OCI-LY3 (cell line): ENCODE measurements at regions not wholly inside any gene's neighbourhood (a gene's known extent, or its start where the extent isn't known, plus 50 kb on each side); places are given as distances from the start of the nearest gene placed in this dataset.

ENCODE experiments used
- EZH2phosphoT487 ChIP-seq: fragments of 200-600 bp; shearing (Covaris generic); IDR thresholded peaks from 2 replicates; pipeline ENCODE4 v1.6.1; 2018; ENCODE audit warnings: antibody characterized with exemption, mixed run types, low read depth
- TF ChIP-seq, protein P1 (sequence below): fragments of 200-600, 300-600 bp; sonication (generic); IDR thresholded peaks from 2 replicates; pipeline ENCODE4 v1.5.1; 2014; ENCODE audit warnings: antibody characterized with exemption, low read length, low read depth

DNA sequence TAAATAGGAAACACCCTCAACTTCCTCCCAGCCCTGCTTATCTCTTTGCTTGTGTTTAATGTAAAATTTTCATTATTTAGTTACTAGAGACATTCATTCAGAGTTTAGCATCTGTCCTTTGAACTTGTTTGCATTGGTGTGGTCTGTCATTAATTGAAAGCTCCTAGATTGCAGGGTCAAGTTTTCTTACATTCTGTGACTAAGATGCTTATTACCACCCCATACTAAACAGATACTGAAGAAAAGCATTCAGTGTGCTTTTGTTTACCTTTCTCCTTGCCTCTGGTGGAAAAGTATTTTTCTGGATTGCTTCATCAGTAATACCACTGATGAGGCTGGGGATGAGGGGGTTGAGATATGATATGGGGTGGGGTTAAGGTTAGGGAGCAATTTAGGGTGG is 199.0 kb downstream of the SAMD5 start:
- TF ChIP-seq, protein P1, sequence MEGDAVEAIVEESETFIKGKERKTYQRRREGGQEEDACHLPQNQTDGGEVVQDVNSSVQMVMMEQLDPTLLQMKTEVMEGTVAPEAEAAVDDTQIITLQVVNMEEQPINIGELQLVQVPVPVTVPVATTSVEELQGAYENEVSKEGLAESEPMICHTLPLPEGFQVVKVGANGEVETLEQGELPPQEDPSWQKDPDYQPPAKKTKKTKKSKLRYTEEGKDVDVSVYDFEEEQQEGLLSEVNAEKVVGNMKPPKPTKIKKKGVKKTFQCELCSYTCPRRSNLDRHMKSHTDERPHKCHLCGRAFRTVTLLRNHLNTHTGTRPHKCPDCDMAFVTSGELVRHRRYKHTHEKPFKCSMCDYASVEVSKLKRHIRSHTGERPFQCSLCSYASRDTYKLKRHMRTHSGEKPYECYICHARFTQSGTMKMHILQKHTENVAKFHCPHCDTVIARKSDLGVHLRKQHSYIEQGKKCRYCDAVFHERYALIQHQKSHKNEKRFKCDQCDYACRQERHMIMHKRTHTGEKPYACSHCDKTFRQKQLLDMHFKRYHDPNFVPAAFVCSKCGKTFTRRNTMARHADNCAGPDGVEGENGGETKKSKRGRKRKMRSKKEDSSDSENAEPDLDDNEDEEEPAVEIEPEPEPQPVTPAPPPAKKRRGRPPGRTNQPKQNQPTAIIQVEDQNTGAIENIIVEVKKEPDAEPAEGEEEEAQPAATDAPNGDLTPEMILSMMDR: no peak
- TF ChIP-seq EZH2phosphoT487: no peak
